ENCODE measurements at regions not wholly inside any gene's neighbourhood (a gene's known extent, or its start where the extent isn't known, plus 50 kb on each side); places are given as distances from the start of the nearest gene placed in this dataset.
"Not testable (repeated sequence)": the region's sequence is repeated elsewhere in the genome, so short reads cannot be mapped to it uniquely, and the experiment has no call there.

DNA sequence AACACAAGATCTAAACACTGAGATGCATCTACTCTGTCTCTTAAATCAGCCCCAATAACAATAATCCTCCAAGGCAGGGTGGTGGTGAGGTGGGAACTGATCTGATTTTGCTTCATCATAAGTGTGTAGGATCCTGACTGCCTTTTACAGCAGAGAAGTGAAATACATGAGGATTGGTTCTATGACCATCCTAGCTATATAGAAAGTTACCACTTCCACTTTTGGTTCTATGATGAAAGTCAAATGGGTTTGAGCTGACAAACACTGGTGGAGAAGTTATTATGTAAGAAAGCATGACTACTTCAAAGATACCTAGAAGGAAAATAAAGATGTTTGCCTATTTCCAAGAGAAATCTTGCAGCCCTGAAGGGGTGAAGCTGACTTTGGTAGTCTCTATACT, 181.6 kb downstream of the NKX6-1 start:
- DNase-seq (ENCODE audit: low spot score in 2 of 2) = no peak
- no peaks in the 10 kb centered on the region for H3K4me1 ChIP-seq
- H3K9me3 ChIP-seq = no peaks in the 10 kb centered on the region
- H3K27ac ChIP-seq = no peak overlapping the region
- H3K4me3 ChIP-seq = no peak overlapping the region
- TF ChIP-seq POLR2A (IDR thresholded peaks at IDR 0.05) (no peak), EP300 (IDR thresholded peaks at IDR 0.05) (no peak)
- TF ChIP-seq, protein P1, sequence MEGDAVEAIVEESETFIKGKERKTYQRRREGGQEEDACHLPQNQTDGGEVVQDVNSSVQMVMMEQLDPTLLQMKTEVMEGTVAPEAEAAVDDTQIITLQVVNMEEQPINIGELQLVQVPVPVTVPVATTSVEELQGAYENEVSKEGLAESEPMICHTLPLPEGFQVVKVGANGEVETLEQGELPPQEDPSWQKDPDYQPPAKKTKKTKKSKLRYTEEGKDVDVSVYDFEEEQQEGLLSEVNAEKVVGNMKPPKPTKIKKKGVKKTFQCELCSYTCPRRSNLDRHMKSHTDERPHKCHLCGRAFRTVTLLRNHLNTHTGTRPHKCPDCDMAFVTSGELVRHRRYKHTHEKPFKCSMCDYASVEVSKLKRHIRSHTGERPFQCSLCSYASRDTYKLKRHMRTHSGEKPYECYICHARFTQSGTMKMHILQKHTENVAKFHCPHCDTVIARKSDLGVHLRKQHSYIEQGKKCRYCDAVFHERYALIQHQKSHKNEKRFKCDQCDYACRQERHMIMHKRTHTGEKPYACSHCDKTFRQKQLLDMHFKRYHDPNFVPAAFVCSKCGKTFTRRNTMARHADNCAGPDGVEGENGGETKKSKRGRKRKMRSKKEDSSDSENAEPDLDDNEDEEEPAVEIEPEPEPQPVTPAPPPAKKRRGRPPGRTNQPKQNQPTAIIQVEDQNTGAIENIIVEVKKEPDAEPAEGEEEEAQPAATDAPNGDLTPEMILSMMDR (IDR thresholded peaks at IDR 0.05) = no peak
- H3K27me3 ChIP-seq = no peaks in the 10 kb centered on the region
- no peaks in the 10 kb centered on the region for H3K36me3 ChIP-seq

DNA sequence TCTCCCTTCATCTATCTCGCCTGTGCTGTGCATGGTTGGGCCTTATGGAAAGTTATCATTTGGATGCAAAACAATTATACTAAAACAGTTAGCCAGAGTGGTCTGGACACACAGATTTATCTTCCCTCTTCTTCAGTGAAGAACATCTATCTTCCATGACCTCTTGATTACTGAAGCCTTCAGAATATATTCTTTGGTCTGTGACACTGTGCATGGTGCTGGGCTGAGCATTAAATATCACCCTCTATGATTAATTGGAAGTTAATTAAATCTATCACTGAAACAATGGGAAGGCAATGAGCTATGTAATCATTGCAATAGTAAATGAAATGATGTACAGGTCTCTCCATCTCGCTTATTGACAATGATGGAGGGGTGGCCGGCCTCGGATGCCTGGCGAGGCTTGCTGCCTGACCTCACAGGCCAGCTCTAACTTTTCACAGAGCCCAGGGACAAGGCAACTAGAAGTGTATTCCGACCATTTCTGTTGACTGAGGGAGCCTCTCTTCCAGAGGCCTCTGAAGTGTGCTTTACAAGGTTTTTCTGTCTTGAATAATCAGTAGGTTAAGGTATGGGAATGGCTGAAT, 186.6 kb downstream of the NKX6-1 start:
- H3K36me3 ChIP-seq = no peaks in the 10 kb centered on the region
- DNase-seq (ENCODE audit: low spot score in 2 of 2) = no peak
- H3K4me1 ChIP-seq = no peaks in the 10 kb centered on the region
- no peak overlapping the region for H3K4me3 ChIP-seq
- H3K27ac ChIP-seq = no peak overlapping the region
- H3K9me3 ChIP-seq = no peaks in the 10 kb centered on the region
- 87 to 94% methylated on average over 6 of the region's 6 CpGs for WGBS, 2 donors
- no peaks in the 10 kb centered on the region for H3K27me3 ChIP-seq
- TF ChIP-seq POLR2A (IDR thresholded peaks at IDR 0.05) = no peak

DNA sequence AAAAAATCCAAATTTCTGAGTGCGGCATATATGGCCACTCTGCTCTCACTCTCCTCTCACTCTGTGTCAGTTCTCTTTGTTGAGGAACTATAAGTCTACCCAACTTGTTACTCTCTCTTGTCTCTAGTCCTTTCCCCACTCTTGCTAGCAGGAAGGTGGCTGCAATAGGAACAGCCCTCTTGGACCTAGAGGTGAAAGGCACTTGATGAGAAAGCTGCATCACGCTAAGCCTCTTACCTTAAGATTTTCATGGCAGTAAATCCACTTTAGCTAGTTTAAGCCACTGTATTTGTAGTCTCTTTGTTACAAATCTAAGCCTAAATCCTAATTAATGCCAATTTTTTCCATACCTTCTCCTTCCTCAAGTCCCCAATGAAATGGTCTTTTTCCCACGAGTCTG, 189.9 kb downstream of the NKX6-1 start:
- H3K27ac ChIP-seq = no peak overlapping the region
- H3K27me3 ChIP-seq = no peaks in the 10 kb centered on the region
- 91 to 96% methylated on average over 3 of the region's 3 CpGs for WGBS, 2 donors
- no peak for DNase-seq (ENCODE audit: low spot score in 2 of 2)
- H3K36me3 ChIP-seq = no peaks in the 10 kb centered on the region
- no peaks in the 10 kb centered on the region for H3K4me1 ChIP-seq
- no peaks in the 10 kb centered on the region for H3K9me3 ChIP-seq
- TF ChIP-seq POLR2A (IDR thresholded peaks at IDR 0.05) = no peak
- TF ChIP-seq, protein P1 (IDR thresholded peaks at IDR 0.05) = no peak
- TF ChIP-seq EP300 (IDR thresholded peaks at IDR 0.05) = no peak
- H3K4me3 ChIP-seq = no peak overlapping the region

DNA sequence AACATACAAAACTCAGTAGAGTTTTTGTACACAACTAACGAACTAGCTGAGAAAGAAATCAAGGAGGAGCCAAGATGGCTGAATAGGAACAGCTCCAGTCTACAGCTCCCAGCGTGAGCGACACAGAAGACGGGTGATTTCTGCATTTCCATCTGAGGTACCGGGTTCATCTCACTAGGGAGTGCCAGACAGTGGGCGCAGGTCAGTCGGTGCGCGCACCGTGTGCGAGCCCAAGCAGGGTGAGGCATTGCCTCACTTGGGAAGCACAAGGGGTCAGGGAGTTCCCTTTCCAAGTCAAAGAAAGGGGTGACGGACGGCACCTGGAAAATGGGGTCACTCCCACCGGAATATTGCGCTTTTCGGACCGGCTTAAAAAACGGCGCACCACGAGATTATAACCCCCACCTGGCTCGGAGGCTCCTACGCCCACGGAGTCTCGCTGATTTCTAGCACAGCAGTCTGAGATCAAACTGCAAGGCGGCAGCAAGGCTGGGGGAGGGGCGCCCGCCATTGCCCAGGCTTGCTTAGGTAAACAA, 200.3 kb downstream of the NKX6-1 start:
- H3K36me3 ChIP-seq; H3K4me3 ChIP-seq; H3K27ac ChIP-seq; H3K9me3 ChIP-seq; H3K27me3 ChIP-seq; DNase-seq (ENCODE audit: low spot score in 2 of 2); H3K4me1 ChIP-seq: not testable (repeated sequence)
- 78 to 86% methylated on average over 25 to 27 of the region's 27 CpGs for WGBS, 2 donors

DNA sequence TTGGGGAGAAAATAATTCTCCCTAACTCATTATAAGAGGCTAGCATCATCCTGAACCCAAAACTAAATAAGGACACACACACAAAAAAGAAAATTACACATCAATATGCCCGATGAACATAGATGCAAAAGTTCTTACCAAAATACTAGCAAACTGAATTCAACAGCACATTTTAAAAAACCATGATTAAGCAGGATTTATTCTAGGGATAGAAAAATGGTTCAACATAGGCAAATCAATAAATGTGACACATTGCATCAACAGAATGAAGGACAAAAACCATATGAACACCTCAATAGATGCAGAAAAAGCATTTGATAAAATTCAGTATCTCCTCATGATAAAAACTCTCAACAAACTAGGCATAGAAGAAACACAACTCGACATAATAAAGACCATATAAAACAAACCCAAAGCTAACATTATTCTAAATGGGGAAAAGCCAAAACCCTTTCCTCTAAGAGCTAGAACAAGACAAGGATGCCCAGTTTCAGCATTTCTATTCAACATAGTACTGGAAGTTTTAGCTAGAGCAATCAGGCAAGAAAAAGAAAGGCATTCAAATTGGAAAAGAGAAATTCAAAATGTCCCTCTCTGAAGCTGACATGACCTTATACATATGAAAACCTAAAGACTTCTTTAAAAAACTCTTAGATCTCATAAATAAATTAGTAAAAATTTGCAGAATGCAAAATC, 200.9 kb downstream of the NKX6-1 start:
- Histone ChIP-seq H3K27ac (no peak overlapping the region), H3K27me3 (no peaks in the 10 kb centered on the region), H3K4me3 (no peak overlapping the region), H3K4me1 (no peaks in the 10 kb centered on the region), H3K9me3 (peaks cover 0 to 3% (median 0%) of the 10 kb centered on the region in 4 donors), H3K36me3 (no peaks in the 10 kb centered on the region)
- 85 to 89% methylated on average over 2 of the region's 2 CpGs for WGBS, 2 donors
- DNase-seq (ENCODE audit: low spot score in 2 of 2) = no peak
- TF ChIP-seq, protein P1 (IDR thresholded peaks at IDR 0.05) = no peak
- TF ChIP-seq EP300 (IDR thresholded peaks at IDR 0.05) (no peak), POLR2A (IDR thresholded peaks at IDR 0.05) (no peak)

DNA sequence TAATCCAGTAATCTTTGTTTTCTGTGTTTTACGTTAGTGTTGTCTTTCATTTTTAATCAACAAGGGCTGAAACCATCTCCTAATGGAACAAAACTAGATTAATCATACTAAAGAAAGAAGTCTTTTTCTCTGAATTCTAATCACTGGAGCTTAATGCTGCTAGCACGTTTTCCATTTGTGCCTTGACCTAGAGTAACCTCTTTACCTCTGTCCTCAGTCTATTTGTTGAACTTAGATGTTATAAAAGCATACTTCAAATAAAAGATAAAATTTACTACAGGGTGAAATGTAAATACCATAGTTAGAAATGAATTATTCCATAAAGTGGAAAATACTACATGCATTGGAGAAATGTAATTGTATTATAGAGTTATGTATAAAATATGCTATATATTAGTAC, 207.1 kb downstream of the NKX6-1 start:
- no peaks in the 10 kb centered on the region for H3K4me1 ChIP-seq
- TF ChIP-seq EP300 (IDR thresholded peaks at IDR 0.05) = no peak
- TF ChIP-seq, protein P1 (IDR thresholded peaks at IDR 0.05) = no peak
- H3K27me3 ChIP-seq = no peaks in the 10 kb centered on the region
- no peaks in the 10 kb centered on the region for H3K36me3 ChIP-seq
- DNase-seq (ENCODE audit: low spot score in 2 of 2) = no peak
- no peak overlapping the region for H3K4me3 ChIP-seq
- peaks cover 0 to 13% (median 0%) of the 10 kb centered on the region in 4 donors for H3K9me3 ChIP-seq
- 46 to 55% methylated on average over 2 of the region's 2 CpGs for WGBS, 2 donors
- no peak overlapping the region for H3K27ac ChIP-seq

Measured in tibial nerve (tissue), 4 donors.